RWPE2 (cell line): ENCODE measurements at regions not wholly inside any gene's neighbourhood (a gene's known extent, or its start where the extent isn't known, plus 50 kb on each side); places are given as distances from the start of the nearest gene placed in this dataset.
"Not testable (repeated sequence)": the region's sequence is repeated elsewhere in the genome, so short reads cannot be mapped to it uniquely, and the experiment has no call there.

Source experiments
- ATAC-seq: fragments of 200-7000 bp; cut with Tn5 transposase; 3 replicates; pipeline ENCODE4 v1.9.1; 2021; ENCODE audit warnings: low read depth
- DNase-seq: peaks from one replicate; pipeline ENCODE4 v3.0.0-alpha.2; 2020; ENCODE audit warnings: low spot score
- H3K27ac ChIP-seq: fragments of 450-650 bp; 2 replicates; pipeline ENCODE4 v1.5.1; 2017; ENCODE audit warnings: mild to moderate bottlenecking; ENCODE audit not compliant: poor library complexity, severe bottlenecking
- H3K27me3 ChIP-seq: fragments of 250-450 bp; sonication (Bioruptor Pico); 2 replicates; pipeline ENCODE4 v1.5.1; 2021; ENCODE audit warnings: mild to moderate bottlenecking, moderate library complexity; ENCODE audit not compliant: insufficient read depth, poor library complexity, severe bottlenecking
- H3K36me3 ChIP-seq: fragments of 250-450 bp; sonication (Bioruptor Pico); 2 replicates; pipeline ENCODE4 v1.5.1; 2020; ENCODE audit warnings: low read depth, mild to moderate bottlenecking, moderate library complexity
- H3K4me1 ChIP-seq: fragments of 250-450 bp; sonication (Bioruptor Pico); 2 replicates; pipeline ENCODE4 v1.5.1; 2021; ENCODE audit warnings: mild to moderate bottlenecking, moderate library complexity; ENCODE audit not compliant: insufficient read depth, poor library complexity, severe bottlenecking
- H3K4me3 ChIP-seq: fragments of 250-450 bp; sonication (Bioruptor Pico); 2 replicates; pipeline ENCODE4 v1.5.1; 2021; ENCODE audit warnings: mild to moderate bottlenecking, moderate library complexity; ENCODE audit not compliant: severe bottlenecking
- H3K9me3 ChIP-seq: fragments of 250-450 bp; sonication (Bioruptor Pico); 2 replicates; pipeline ENCODE4 v1.5.1; 2021; ENCODE audit warnings: mild to moderate bottlenecking, moderate library complexity; ENCODE audit not compliant: severe bottlenecking
- TF ChIP-seq, protein P1 (sequence below): fragments of 450-650 bp; IDR thresholded peaks from one replicate; pipeline ENCODE4 v1.5.1; 2017; ENCODE audit warnings: mild to moderate bottlenecking, moderate library complexity; ENCODE audit not compliant: poor library complexity, severe bottlenecking

DNA sequence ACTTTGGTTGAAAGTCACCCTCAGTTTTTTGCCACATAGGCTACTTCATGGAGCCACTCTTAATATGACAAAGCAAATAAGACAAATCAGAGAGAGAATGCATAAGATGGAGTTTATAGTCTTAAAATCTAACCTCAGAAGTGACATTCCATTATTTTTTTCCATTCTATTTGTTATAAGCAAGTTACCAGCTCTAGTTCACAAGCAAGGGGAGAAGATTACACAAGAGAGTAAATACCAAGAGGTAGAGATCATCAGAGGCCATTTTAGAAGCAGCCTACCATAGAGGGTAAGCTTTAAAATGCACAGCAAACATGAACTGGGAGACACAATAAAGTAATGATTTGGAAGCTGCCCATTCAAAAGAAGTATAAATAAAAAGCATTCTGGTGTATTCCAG, 651.3 kb upstream of the MEF2C start:
- H3K9me3 ChIP-seq = no peaks in the 10 kb centered on the region
- H3K27me3 ChIP-seq = no peaks in the 10 kb centered on the region
- H3K27ac ChIP-seq = no peak overlapping the region
- TF ChIP-seq, protein P1, sequence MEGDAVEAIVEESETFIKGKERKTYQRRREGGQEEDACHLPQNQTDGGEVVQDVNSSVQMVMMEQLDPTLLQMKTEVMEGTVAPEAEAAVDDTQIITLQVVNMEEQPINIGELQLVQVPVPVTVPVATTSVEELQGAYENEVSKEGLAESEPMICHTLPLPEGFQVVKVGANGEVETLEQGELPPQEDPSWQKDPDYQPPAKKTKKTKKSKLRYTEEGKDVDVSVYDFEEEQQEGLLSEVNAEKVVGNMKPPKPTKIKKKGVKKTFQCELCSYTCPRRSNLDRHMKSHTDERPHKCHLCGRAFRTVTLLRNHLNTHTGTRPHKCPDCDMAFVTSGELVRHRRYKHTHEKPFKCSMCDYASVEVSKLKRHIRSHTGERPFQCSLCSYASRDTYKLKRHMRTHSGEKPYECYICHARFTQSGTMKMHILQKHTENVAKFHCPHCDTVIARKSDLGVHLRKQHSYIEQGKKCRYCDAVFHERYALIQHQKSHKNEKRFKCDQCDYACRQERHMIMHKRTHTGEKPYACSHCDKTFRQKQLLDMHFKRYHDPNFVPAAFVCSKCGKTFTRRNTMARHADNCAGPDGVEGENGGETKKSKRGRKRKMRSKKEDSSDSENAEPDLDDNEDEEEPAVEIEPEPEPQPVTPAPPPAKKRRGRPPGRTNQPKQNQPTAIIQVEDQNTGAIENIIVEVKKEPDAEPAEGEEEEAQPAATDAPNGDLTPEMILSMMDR = no peak
- DNase-seq = no peak
- no peaks in the 10 kb centered on the region for H3K4me1 ChIP-seq
- ATAC-seq = 0 out of 3 replicates have a peak, but pooled peaks have one; percentile 33
- H3K36me3 ChIP-seq = 0 out of 2 replicates have a peak, but pooled peaks cover 3% of the 10 kb centered on the region
- no peak overlapping the region for H3K4me3 ChIP-seq

- ATAC-seq = no peak
- TF ChIP-seq, protein P1 = no peak
- no peak for DNase-seq
- no peak overlapping the region for H3K27ac ChIP-seq
- H3K27me3 ChIP-seq = no peaks in the 10 kb centered on the region
- H3K4me1 ChIP-seq = no peaks in the 10 kb centered on the region
- no peaks in the 10 kb centered on the region for H3K9me3 ChIP-seq
- H3K36me3 ChIP-seq = no peaks in the 10 kb centered on the region
- H3K4me3 ChIP-seq = no peak overlapping the region
Measured at GRCh38 chr5:89524785-89525184, 641.8 kb upstream of the MEF2C start.

DNA sequence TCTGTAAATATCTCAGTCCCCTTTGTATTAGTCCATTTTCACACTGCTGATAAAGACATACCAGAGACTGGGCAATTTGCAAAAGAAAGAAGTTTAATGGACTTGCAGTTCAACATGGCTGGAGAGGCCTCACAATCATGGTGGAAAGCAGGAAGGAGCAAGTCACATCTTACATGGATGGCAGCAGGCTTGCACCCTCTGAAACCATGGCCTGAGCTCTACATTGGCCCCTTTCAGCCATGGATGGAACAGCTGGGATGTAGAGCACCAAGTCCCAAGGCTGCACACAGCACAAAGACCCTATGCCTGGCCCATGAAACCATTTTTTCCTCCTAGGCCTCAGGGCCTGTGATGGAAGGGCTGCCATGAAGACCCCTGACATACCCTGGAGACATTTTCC, 640.9 kb upstream of the MEF2C start:
- not testable (repeated sequence) for H3K36me3 ChIP-seq, H3K4me3 ChIP-seq, H3K4me1 ChIP-seq, ATAC-seq, H3K27me3 ChIP-seq, H3K27ac ChIP-seq, DNase-seq, H3K9me3 ChIP-seq

DNA sequence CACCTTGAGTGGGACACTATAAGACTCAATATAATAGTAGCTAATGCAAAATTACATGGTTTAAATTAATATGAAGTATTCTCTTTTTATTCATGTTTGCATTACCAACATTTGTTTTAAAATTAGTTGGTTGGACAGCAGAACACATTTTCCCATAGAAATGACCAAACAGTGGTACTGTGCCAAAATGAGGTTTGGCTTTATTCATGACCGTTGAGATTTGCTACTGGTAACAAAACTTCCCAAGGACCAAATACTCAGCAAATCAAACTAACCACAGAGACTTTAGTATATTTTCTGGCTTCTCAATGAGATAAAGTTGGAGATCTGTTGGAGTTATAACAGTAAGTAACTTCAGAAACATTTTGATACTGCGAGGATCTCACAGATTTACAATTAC, 637.8 kb upstream of the MEF2C start:
- Histone ChIP-seq H3K27ac (no peak overlapping the region), H3K4me1 (no peaks in the 10 kb centered on the region), H3K27me3 (no peaks in the 10 kb centered on the region), H3K9me3 (no peaks in the 10 kb centered on the region), H3K36me3 (no peaks in the 10 kb centered on the region), H3K4me3 (no peak overlapping the region)
- DNase-seq (no peak), ATAC-seq (no peak)
- TF ChIP-seq, protein P1 = no peak

DNA sequence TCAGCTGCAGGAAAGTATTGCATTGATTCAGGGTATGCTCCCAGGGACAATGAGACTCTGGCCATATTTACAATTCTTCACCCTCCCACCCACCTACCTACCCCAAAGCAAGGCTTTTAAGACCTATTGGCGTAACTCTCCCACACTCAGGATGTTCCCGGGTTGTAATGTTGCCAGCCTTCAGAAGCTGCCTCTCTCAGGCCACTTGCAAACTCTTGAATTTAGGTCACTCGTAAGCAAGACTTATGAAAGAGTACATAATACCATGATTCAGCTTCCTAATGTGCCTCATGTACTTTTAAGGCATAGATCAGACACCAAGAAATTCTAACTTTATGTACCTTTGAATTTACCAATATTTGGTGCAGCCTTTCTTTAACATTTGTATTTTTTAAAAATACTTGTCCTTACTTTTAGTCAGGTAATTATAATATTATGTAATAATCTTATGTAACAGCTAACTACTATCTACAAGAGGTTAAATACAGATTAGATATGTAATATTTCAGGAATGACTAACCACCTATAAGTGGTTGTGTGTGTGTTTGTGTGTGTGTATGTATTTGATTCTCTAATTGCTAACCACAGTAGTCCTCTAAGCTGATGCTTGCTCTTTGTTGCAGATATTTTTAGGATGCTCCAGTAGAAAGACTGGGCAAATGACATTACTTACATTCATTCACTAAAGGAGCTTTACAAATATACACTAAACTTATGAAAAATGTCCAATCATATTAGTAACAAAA, 630.5 kb upstream of the MEF2C start:
- Histone ChIP-seq H3K27me3 (no peaks in the 10 kb centered on the region), H3K4me1 (no peaks in the 10 kb centered on the region), H3K36me3 (no peaks in the 10 kb centered on the region), H3K4me3 (no peak overlapping the region), H3K27ac (no peak overlapping the region), H3K9me3 (no peaks in the 10 kb centered on the region)
- TF ChIP-seq, protein P1 = no peak
- ATAC-seq (no peak), DNase-seq (no peak)
